Activated CD8-positive, alpha-beta memory T cell treated with anti-CD3 and anti-CD28 coated beads for 36 hours (primary cell): ENCODE measurements at regions not wholly inside any gene's neighbourhood (a gene's known extent, or its start where the extent isn't known, plus 50 kb on each side); places are given as distances from the start of the nearest gene placed in this dataset.
"Not testable (repeated sequence)": the region's sequence is repeated elsewhere in the genome, so short reads cannot be mapped to it uniquely, and the experiment has no call there.

ENCODE experiments used
- CTCF ChIA-PET: fragments of 350-600 bp; sonication (Branson Sonifier 250); formaldehyde crosslinking; loops from one replicate; lab custom pipeline; 2021; ENCODE audit warnings: antibody characterized with exemption; lab: Charles Lee
- POLR2A ChIA-PET: fragments of 350-600 bp; sonication (Branson Sonifier 250); formaldehyde crosslinking; loops from one replicate; lab custom pipeline; 2021; ENCODE audit warnings: antibody characterized with exemption; lab: Charles Lee

DNA sequence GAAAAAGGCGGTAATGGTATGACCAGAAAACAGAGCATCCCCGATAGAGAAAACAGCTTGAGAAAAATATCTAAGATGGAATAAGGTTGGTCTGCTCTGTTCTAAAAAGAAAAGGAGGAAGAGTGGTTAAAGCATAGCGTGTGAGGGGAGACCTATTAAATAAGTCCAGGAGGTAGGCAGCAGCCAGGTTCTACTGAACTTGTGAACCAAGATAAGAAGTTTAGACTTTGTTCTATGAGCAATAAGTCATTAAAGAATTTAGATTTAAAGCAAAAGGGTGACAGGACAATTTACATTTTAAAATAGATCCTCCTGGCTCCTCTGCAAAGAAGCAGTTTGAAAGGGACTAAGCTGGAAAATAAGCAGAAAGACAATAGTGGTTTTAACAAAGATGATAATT lies 81.3 kb upstream of the COX7C start:
- CTCF ChIA-PET = no interaction called here
- POLR2A ChIA-PET = no interaction called here

DNA sequence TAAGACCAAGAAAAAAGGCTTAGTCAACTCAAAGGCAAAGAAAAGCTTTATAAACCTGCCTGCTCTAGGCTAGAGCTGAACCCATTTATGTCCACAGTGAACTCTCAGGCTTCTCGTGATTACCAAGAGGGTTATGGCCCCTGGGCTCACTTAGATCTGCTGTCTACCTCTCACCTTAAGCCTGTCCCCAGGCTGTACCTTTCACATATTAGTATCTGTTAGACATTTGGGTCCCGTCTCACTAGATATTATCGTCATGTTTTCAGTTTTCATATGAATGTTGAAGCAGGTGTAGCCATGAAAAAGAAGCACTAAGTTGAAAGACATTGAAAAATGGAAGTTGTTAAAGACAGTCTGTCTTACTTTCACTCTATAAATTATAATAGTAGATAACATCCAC lies 75.2 kb upstream of the COX7C start:
- CTCF ChIA-PET = no interaction called here
- POLR2A ChIA-PET = no interaction called here

DNA sequence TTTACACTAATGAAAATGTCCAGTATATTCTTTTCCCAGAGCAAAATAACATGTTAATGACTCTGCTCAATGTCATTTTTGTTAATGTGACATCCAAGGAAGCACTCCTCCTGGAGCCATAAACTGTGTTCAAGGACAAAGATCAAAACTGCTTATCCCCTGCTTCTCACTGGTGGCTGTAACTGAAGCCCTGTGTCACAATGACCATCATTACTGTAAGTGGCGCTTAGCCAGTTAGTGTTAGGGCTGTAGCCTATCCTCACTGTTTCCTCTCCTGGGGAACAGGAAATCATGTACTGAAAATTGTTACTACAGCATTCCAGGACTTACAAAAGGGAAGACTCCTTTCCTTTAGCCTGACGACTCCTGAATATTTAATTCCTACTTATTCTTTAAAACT lies 71.7 kb upstream of the COX7C start:
- ChIA-PET POLR2A (no interaction called here), CTCF (no interaction called here)

DNA sequence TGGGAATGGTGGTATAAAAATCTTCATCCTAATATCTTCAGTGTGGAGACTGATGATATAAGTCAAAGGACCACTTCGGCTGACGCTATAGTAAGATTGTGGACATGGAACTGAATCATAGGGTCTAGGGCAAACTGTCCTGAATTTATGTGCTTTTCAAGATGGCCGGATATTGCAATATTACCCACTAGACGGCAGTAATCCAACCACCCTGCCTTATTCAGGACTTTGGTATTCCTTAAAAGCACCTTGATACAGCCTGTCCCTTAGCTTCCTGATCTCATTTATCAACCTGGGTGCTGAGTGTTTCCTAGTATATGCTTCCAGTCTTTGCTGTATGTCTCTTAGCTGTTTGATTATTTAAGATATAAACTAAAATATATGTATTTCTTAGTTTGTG lies 71.2 kb upstream of the COX7C start:
- ChIA-PET POLR2A (no interaction called here), CTCF (no interaction called here)

DNA sequence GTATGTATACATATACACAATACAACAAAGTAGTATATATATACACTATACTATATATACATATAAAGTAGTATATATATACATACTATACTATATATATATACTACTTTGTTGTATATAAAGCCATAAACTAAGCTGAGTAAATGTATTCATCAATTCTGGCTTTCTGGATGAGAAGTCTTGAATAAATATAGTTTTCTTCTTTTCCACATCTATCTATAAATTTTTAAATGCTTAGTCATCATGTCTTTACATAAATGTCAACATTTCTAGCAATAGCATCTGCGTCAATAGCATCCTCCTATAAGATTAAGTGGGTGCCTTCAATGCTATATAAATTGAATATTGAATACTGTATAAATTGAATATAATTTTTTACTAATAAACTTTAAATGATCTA lies 63.1 kb upstream of the COX7C start:
- CTCF ChIA-PET = no interaction called here
- POLR2A ChIA-PET = no interaction called here

DNA sequence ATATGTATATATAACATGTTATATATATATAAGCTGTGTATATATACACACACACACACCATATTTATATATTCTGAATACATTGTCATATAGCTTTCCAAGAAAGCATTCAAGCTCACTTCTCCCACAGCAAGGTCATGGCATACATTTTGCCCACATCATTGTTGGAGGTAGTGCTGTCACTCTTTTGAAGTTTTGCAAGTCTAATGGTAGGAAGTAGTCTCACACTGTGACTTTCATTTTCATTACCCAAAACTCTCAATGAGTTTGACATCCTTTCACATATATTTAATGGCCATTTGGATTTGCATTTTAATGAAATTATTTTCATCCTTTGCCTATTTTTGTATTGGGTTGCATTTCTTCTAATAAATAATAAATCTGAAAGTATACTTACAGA lies 59.8 kb upstream of the COX7C start:
- ChIA-PET POLR2A (no interaction called here), CTCF (no interaction called here)

DNA sequence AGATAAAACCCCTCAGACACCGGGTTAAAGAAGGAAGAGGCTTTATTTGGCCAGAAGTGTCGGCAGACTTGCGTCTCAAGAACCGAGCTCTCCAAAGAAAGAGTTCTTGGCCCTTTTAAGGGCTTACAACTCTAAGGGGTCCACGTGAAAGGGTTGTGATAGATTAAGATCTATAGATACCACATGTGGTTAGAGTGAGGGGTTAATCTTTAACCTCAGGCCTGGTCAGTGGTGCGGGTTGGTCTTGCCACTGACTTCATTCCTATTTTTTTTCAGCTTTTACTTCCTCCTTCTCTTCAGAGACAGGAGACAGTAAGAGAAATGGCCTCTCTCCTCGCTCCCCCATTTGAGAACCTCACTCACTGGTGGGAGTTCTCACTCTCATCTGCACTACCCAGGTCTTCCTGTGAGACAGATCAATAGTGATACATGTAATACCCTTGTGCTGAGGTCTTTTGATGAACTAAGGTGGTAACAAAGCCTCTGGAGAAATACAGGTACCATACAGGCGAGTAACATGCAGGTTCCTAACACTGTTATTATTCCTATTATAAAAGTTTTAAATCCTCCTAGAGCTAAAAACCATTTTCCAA lies 52.4 kb upstream of the COX7C start:
- CTCF ChIA-PET = no interaction called here

DNA sequence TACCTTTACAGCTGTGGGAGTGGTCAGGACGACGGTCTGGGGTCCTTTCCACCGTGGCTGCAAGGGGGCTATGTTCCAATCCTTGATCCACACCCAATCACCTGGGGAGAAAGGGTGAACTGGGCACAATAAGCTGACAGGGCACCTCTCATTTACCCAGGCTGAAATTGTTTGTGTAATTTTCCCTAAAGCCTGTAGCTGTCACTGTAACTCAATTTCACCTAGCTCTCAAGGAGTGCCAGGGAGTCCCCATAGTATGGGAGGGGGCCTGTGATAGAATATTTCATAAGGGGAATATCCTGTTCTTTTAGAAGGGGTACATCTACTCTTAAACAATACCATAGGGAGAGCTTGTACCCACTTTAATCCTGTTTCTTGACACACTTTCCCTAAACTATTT lies 51.7 kb upstream of the COX7C start:
- POLR2A ChIA-PET, CTCF ChIA-PET: not testable (repeated sequence)

More for the DNA sequence above, 52.4 kb upstream of the COX7C start:
- POLR2A ChIA-PET = no interaction called here
